WERI-Rb-1 (cell line): ENCODE measurements at regions not wholly inside any gene's neighbourhood (a gene's known extent, or its start where the extent isn't known, plus 50 kb on each side); places are given as distances from the start of the nearest gene placed in this dataset.
"Not testable (repeated sequence)": the region's sequence is repeated elsewhere in the genome, so short reads cannot be mapped to it uniquely, and the experiment has no call there.

Experiments
- DNase-seq: peaks from one replicate; pipeline ENCODE4 v3.0.0-alpha.2; 2020
- H3K27ac ChIP-seq: fragments of 250-450 bp; sonication (Bioruptor Pico); 2 replicates; pipeline ENCODE4 v1.5.1; 2020; ENCODE audit warnings: mild to moderate bottlenecking, moderate library complexity
- H3K27me3 ChIP-seq: fragments of 250-450 bp; sonication (Bioruptor Pico); 2 replicates; pipeline ENCODE4 v1.5.1; 2021; ENCODE audit warnings: mild to moderate bottlenecking, low read depth, moderate library complexity; ENCODE audit not compliant: insufficient read depth, severe bottlenecking
- H3K36me3 ChIP-seq: fragments of 250-450 bp; sonication (Bioruptor Pico); 2 replicates; pipeline ENCODE4 v1.5.1; 2020; ENCODE audit warnings: mild to moderate bottlenecking, moderate library complexity
- H3K4me3 ChIP-seq: 2 replicates; pipeline ENCODE4 v1.5.1; 2011; ENCODE audit warnings: low read depth, mild to moderate bottlenecking, control low read depth, low read length
- H3K9me3 ChIP-seq: fragments of 250-450 bp; sonication (Bioruptor Pico); 2 replicates; pipeline ENCODE4 v1.5.1; 2021; ENCODE audit warnings: mild to moderate bottlenecking, moderate library complexity; ENCODE audit not compliant: severe bottlenecking
- TF ChIP-seq, protein P1 (sequence below): IDR thresholded peaks from 2 replicates; pipeline ENCODE4 v1.5.1; 2011; ENCODE audit warnings: low read depth, mild to moderate bottlenecking, control low read depth, inconsistent platforms, low read length

DNA sequence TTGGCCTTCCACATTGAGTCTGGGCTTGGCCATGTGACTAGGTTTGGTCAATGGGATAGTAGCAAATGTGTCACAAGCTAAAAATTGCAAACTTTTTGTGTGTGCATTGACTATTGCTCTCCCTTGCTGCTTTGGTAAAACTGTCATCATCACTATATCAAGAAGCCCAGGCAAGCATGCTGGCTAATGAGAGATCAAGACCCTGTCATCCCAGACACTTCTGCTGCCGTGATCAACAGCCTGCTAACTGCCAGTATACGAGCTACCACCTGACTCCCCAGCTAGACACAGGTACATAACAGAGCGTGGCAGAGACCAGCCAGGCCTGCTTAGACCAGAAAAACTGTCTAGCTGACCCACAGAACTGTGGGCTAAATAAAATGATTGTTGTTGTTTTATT is 456.7 kb upstream of the DCN start:
- Histone ChIP-seq H3K36me3 (no peaks in the 10 kb centered on the region), H3K9me3 (no peaks in the 10 kb centered on the region), H3K4me3 (no peak overlapping the region), H3K27ac (no peak overlapping the region), H3K27me3 (no peaks in the 10 kb centered on the region)
- DNase-seq, result no peak
- TF ChIP-seq, protein P1, sequence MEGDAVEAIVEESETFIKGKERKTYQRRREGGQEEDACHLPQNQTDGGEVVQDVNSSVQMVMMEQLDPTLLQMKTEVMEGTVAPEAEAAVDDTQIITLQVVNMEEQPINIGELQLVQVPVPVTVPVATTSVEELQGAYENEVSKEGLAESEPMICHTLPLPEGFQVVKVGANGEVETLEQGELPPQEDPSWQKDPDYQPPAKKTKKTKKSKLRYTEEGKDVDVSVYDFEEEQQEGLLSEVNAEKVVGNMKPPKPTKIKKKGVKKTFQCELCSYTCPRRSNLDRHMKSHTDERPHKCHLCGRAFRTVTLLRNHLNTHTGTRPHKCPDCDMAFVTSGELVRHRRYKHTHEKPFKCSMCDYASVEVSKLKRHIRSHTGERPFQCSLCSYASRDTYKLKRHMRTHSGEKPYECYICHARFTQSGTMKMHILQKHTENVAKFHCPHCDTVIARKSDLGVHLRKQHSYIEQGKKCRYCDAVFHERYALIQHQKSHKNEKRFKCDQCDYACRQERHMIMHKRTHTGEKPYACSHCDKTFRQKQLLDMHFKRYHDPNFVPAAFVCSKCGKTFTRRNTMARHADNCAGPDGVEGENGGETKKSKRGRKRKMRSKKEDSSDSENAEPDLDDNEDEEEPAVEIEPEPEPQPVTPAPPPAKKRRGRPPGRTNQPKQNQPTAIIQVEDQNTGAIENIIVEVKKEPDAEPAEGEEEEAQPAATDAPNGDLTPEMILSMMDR, result no peak

DNA sequence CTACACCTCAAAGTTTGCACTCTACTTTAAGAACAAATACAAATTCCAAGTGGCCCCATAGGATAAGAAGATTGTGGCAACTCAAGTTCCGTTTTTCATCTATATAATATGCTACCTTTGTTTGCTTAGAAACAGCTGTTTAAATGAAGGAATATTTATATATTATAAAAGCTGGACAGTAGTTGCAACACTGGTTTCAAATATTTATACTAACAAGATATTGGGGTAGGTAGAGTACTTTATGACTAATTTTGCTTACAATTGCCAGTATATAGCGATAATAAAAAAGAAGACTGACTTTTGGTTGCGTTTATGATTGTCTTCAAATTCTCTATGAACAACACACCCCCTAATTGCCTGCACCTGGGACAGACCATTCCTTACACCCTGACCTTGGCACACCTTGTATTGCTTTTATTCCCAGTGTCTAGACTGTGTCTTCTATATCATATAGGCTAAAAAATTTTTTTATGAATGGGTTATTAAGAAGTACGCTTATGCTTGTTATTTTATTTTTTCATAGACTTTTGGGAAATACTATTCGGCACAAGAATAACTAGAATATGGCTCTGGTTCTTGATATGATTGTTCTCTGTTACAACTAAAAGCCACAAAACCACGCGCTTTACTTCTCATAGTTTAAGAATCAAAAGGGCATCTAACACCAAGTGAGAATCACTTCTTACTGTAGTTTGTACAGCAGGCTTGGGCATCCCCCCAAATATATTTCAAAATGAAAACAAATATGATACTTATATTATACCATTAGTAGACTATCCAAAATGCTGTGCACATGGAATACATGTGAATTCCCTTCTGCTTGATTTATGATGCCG is 455.4 kb upstream of the DCN start:
- H3K36me3 ChIP-seq, result no peaks in the 10 kb centered on the region
- no peaks in the 10 kb centered on the region for H3K27me3 ChIP-seq
- H3K27ac ChIP-seq, result no peak overlapping the region
- TF ChIP-seq, protein P1, result no peak
- no peak overlapping the region for H3K4me3 ChIP-seq
- no peaks in the 10 kb centered on the region for H3K9me3 ChIP-seq
- no peak for DNase-seq

DNA sequence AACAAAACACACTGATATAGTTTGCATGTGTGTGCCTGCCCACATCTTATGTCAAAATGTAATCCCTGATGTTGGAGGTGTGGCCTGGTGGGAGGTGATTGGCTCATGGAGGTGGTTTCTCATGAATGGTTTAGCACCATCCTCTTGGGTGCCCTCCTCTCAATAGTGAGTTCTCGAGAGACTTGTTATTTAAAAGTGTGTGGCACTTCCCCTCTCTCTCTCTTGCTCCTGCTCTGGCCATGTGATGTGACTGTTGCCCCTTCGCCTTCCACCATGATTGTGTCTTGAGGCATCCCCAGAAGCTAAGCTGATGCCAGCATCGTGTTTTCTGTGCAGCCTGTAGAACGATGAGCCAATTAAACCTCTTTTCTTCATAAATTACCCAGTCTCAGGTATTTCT is 454.1 kb upstream of the DCN start:
- H3K36me3 ChIP-seq, result no peaks in the 10 kb centered on the region
- no peak overlapping the region for H3K27ac ChIP-seq
- H3K4me3 ChIP-seq, result no peak overlapping the region
- peaks cover 6% of the 10 kb centered on the region for H3K9me3 ChIP-seq
- no peaks in the 10 kb centered on the region for H3K27me3 ChIP-seq
- TF ChIP-seq, protein P1, result no peak
- no peak for DNase-seq

DNA sequence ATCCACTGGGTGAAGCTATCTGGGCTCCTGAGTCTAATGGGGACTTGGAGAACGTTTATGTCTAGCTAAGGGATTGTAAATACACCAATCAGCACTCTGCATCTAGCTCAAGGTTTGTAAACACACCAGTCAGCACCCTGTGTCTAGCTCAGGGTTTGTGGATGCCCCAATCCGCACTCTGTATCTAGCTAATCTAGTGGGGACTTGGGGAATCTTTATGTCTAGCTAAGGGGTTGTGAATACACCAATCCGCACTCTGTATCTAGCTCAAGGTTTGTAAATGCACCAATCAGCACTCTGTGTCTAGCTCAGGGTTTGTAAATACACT is 451.7 kb upstream of the DCN start:
- not testable (repeated sequence) for H3K36me3 ChIP-seq, H3K27ac ChIP-seq

DNA sequence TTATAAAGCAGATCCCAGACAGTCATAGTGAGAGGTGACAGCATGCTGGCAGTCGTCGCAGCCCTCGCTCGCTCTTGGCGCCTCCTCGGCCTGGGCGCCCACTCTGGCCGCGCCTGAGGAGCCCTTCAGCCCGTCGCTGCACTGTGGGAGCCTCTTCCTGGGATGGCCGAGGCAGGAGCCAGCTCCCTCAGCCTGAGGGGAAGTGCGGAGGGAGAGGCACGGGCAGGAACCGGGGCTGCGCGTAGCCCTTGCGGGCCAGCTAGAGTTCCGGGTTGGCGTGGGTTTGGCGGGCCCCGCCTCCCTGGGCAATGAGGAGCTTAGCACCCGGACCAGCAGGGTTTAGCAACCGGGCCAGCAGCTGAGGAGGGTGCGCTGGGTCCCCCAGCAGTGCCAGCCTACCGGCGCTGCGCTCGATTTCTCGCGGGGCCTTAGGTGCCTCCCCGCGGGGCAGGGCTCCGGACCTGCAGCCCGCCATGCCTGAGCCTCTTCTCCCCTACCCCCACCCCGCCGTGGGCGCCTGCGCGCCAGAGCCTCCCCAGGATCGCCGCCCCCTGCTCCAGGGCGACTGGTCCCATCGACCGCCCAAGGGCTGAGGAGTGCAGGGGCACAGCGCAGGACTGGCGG is 451.2 kb upstream of the DCN start:
- Histone ChIP-seq H3K27ac (no peak overlapping the region), H3K27me3 (no peaks in the 10 kb centered on the region), H3K4me3 (no peak overlapping the region), H3K36me3 (no peaks in the 10 kb centered on the region), H3K9me3 (peaks cover 6% of the 10 kb centered on the region)
- TF ChIP-seq, protein P1, result no peak
- DNase-seq, result no peak

More for the DNA sequence above, 451.7 kb upstream of the DCN start:
- H3K9me3 ChIP-seq, DNase-seq, H3K27me3 ChIP-seq, H3K4me3 ChIP-seq: not testable (repeated sequence)

DNA sequence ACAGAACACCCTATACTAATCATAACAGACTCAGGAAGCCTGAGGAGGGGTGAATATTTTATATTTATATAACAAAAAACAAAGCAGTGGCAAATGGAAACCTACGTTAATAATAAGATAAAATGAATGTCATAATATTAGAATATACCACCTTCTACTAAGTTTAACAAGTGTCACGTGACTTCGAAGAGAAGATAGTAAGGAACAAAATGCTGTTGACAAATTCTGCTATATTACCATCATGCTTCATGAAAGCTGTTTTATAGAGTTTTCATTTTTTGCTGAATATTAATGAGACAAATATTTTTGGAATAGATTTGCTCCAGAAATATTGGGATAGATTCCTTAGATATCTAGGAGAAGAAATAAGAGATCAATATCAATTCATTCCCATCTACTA is 450.6 kb upstream of the DCN start:
- Histone ChIP-seq H3K27me3 (no peaks in the 10 kb centered on the region), H3K4me3 (no peak overlapping the region), H3K27ac (no peak overlapping the region), H3K36me3 (no peaks in the 10 kb centered on the region), H3K9me3 (peaks cover 6% of the 10 kb centered on the region)
- no peak for DNase-seq
- TF ChIP-seq, protein P1, result no peak
